ENCODE measurements at regions not wholly inside any gene's neighbourhood (a gene's known extent, or its start where the extent isn't known, plus 50 kb on each side); places are given as distances from the start of the nearest gene placed in this dataset.
A peak's percentile ranks its signal among the peaks of the same experiment; 100 is the strongest.

GRCh38 chr14:25134184-25134583, 84.2 kb upstream of the STXBP6 start:
- DNase-seq, result no peak

GRCh38 chr14:25132732-25133422, 82.9 kb upstream of the STXBP6 start:
- DNase-seq, result peak; percentile 26 to 55

GRCh38 chr14:25132094-25132493, 82.1 kb upstream of the STXBP6 start:
- DNase-seq, result no peak

- DNase-seq, result no peak
Measured at GRCh38 chr14:25122843-25123242, 72.9 kb upstream of the STXBP6 start.

GRCh38 chr14:25122211-25122610, 72.3 kb upstream of the STXBP6 start:
- no peak for DNase-seq

- no peak for DNase-seq
Measured at GRCh38 chr14:25121337-25122129, 71.6 kb upstream of the STXBP6 start.

GRCh38 chr14:25120261-25120660, 70.3 kb upstream of the STXBP6 start:
- DNase-seq, result no peak

- DNase-seq, result no peak
Measured at GRCh38 chr14:25118671-25119070, 68.7 kb upstream of the STXBP6 start.

GRCh38 chr14:25117342-25117741, 67.4 kb upstream of the STXBP6 start:
- no peak for DNase-seq

GRCh38 chr14:25116607-25117006, 66.7 kb upstream of the STXBP6 start:
- no peak for DNase-seq

GRCh38 chr14:25113394-25113793, 63.4 kb upstream of the STXBP6 start:
- DNase-seq, result no peak

- DNase-seq, result no peak
Measured at GRCh38 chr14:25111061-25111601, 61.2 kb upstream of the STXBP6 start.

GRCh38 chr14:25110106-25110505, 60.2 kb upstream of the STXBP6 start:
- DNase-seq, result no peak

GRCh38 chr14:25108959-25109358, 59.0 kb upstream of the STXBP6 start:
- DNase-seq, result peak in 1 of 2 experiments; percentile 30

GRCh38 chr14:25108291-25108690, 58.3 kb upstream of the STXBP6 start:
- no peak for DNase-seq

GRCh38 chr14:25103820-25104219, 53.9 kb upstream of the STXBP6 start:
- no peak for DNase-seq

GRCh38 chr14:25103271-25103670, 53.3 kb upstream of the STXBP6 start:
- no peak for DNase-seq

GRCh38 chr14:25102788-25103187, 52.8 kb upstream of the STXBP6 start:
- DNase-seq, result no peak

GRCh38 chr14:25101276-25101675, 51.3 kb upstream of the STXBP6 start:
- no peak for DNase-seq
